Nephron (organoid): ENCODE measurements at regions not wholly inside any gene's neighbourhood (a gene's known extent, or its start where the extent isn't known, plus 50 kb on each side); places are given as distances from the start of the nearest gene placed in this dataset.

Source experiments
- H3K27ac Mint-ChIP-seq, 3 experiments: 2 replicates each; pipeline ENCODE4 v1.8.0; 2020; ENCODE audit warnings: mixed read lengths in 3 of 3, mild to moderate bottlenecking in 2 of 3, moderate library complexity in 1 of 3
- H3K27me3 Mint-ChIP-seq: 2 replicates; pipeline ENCODE4 v1.8.0; 2021; ENCODE audit warnings: low read depth, mild to moderate bottlenecking, moderate library complexity, mixed read lengths
- H3K36me3 Mint-ChIP-seq: 2 replicates; pipeline ENCODE4 v1.8.0; 2020; ENCODE audit warnings: low read depth, mixed read lengths
- H3K4me1 Mint-ChIP-seq: 2 replicates; pipeline ENCODE4 v1.8.0; 2020; ENCODE audit warnings: mixed read lengths
- H3K4me3 Mint-ChIP-seq, 3 experiments: 2 replicates each; pipeline ENCODE4 v1.8.0; 2020; ENCODE audit warnings: mild to moderate bottlenecking in 3 of 3, mixed read lengths in 3 of 3, moderate library complexity in 2 of 3
- H3K9me3 Mint-ChIP-seq: 2 replicates; pipeline ENCODE4 v1.8.0; 2020; ENCODE audit warnings: mixed read lengths
- TF ChIP-seq, protein P1 (sequence below), 3 experiments: fragments of 200-600 bp; sonication (generic); IDR thresholded peaks; one replicate each; pipeline ENCODE4 v1.5.0; 2021; ENCODE audit warnings: antibody characterized with exemption in 3 of 3; ENCODE audit not compliant: unreplicated experiment in 3 of 3

GRCh38 chr7:69263550-69263949, 334.7 kb upstream of the AUTS2 start:
- H3K9me3 Mint-ChIP-seq = no peaks in the 10 kb centered on the region
- H3K27me3 Mint-ChIP-seq = peaks cover 20% of the 10 kb centered on the region
- peaks cover 10% of the 10 kb centered on the region for H3K4me1 Mint-ChIP-seq
- H3K36me3 Mint-ChIP-seq = no peaks in the 10 kb centered on the region
- H3K4me3 Mint-ChIP-seq = no peak overlapping the region
- H3K27ac Mint-ChIP-seq = no peak overlapping the region
- TF ChIP-seq, protein P1, sequence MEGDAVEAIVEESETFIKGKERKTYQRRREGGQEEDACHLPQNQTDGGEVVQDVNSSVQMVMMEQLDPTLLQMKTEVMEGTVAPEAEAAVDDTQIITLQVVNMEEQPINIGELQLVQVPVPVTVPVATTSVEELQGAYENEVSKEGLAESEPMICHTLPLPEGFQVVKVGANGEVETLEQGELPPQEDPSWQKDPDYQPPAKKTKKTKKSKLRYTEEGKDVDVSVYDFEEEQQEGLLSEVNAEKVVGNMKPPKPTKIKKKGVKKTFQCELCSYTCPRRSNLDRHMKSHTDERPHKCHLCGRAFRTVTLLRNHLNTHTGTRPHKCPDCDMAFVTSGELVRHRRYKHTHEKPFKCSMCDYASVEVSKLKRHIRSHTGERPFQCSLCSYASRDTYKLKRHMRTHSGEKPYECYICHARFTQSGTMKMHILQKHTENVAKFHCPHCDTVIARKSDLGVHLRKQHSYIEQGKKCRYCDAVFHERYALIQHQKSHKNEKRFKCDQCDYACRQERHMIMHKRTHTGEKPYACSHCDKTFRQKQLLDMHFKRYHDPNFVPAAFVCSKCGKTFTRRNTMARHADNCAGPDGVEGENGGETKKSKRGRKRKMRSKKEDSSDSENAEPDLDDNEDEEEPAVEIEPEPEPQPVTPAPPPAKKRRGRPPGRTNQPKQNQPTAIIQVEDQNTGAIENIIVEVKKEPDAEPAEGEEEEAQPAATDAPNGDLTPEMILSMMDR (IDR thresholded peaks at IDR 0.05; ENCODE audit: unreplicated experiment in 3 of 3) = no peak

DNA sequence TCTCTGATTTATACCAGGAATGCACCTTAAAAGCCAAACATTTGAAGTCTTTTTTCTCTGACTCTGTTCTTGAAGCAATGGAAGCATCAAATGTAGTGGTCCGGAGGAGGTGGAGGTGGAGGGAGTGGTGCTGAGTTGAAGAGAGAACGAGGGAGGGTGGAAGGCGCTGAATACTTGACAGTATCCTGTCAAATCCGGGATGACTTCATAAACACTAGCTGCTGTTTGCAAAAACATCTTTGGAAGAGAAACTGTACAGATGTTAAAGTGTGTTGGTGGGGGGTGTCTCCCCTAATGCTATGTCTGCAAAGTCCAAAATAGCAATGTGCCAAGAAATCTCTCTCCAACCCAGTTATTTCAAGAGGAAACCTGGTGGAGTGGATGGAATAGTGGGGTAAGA, 328.5 kb upstream of the AUTS2 start:
- Mint-ChIP-seq H3K4me1 (peaks cover 19% of the 10 kb centered on the region), H3K36me3 (no peaks in the 10 kb centered on the region), H3K27me3 (peaks cover 18% of the 10 kb centered on the region), H3K27ac (no peak overlapping the region), H3K9me3 (no peaks in the 10 kb centered on the region), H3K4me3 (no peak overlapping the region)
- TF ChIP-seq, protein P1 (IDR thresholded peaks at IDR 0.05; ENCODE audit: unreplicated experiment in 3 of 3) = no peak

DNA sequence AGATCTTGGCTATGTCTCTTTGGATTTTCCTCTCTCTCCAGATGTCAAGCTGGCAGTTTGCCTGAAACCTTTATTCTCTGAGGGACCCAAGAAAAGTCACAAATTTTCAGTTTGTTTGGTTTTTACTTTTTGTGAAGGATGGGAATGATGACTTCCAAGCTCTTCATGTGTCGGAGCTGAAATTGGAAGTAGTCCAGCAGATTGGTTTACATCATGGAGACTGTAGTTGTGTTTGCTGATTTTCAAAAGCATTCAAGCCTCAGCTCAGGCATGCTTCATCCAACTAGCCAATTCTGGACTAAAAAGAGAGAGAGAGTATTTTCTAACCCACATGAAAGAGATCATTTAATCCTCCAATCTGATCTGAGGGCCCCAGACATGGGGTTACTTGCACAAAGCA, 326.2 kb upstream of the AUTS2 start:
- TF ChIP-seq, protein P1 (IDR thresholded peaks at IDR 0.05; ENCODE audit: unreplicated experiment in 3 of 3) = no peak
- Mint-ChIP-seq H3K27ac (no peak overlapping the region), H3K9me3 (no peaks in the 10 kb centered on the region), H3K27me3 (peaks cover 14% of the 10 kb centered on the region), H3K36me3 (no peaks in the 10 kb centered on the region), H3K4me3 (no peak overlapping the region), H3K4me1 (peaks cover 26% of the 10 kb centered on the region)

- Mint-ChIP-seq H3K4me3 (no peak overlapping the region), H3K27ac (peak overlapping the region; percentile 45 to 58 (median 51)), H3K4me1 (peaks cover 24% of the 10 kb centered on the region), H3K36me3 (no peaks in the 10 kb centered on the region), H3K9me3 (no peaks in the 10 kb centered on the region), H3K27me3 (peaks cover 15% of the 10 kb centered on the region)
- TF ChIP-seq, protein P1 (IDR thresholded peaks at IDR 0.05; ENCODE audit: unreplicated experiment in 3 of 3) = no peak
Measured at GRCh38 chr7:69276011-69276729, 322.1 kb upstream of the AUTS2 start.

DNA sequence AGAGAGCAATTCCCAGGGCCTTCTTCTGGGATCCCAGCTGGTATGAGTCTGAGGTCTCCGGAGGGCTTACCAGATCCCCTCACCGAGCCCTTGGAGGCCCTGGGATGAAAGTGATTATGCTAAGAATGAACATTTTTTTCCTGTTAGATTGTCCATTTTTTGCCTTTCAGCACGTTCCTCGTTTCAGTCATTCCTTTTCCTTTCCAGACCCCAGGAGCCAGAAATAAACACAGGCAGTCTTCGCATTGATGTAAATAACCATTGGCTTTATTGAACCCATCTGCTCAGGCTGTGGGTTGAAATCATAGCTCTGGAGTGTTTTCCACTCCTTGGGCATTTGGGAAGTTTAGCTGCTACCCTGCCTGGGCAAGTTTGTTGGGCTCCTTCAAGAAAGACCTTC, 320.9 kb upstream of the AUTS2 start:
- Mint-ChIP-seq H3K27ac (peak overlapping the region in 1 of 3 experiments; percentile 19), H3K4me1 (peaks cover 18% of the 10 kb centered on the region), H3K36me3 (no peaks in the 10 kb centered on the region), H3K9me3 (peaks cover 3% of the 10 kb centered on the region), H3K27me3 (peaks cover 15% of the 10 kb centered on the region), H3K4me3 (no peak overlapping the region)
- TF ChIP-seq, protein P1 (IDR thresholded peaks at IDR 0.05; ENCODE audit: unreplicated experiment in 3 of 3) = no peak

GRCh38 chr7:69282946-69283345, 315.3 kb upstream of the AUTS2 start:
- Mint-ChIP-seq H3K4me3 (peak overlapping the region in 1 of 3 experiments; percentile 0), H3K36me3 (no peaks in the 10 kb centered on the region), H3K4me1 (peaks cover 21% of the 10 kb centered on the region), H3K27me3 (peaks cover 14% of the 10 kb centered on the region), H3K9me3 (peaks cover 5% of the 10 kb centered on the region), H3K27ac (peak overlapping the region in 2 of 3 experiments; percentile 13 to 78)
- TF ChIP-seq, protein P1 (IDR thresholded peaks at IDR 0.05; ENCODE audit: unreplicated experiment in 3 of 3) = no peak
